Activated T-helper 2 cell treated with anti-CD3 and anti-CD28 coated beads, Interferon-gamma antibody, Interleukin-2, Interleukin-4, amounts not matched to agents 10 μg/mL and 5 μg/mL and 100 μg/mL, durations not matched to agents 14 hours and 24 hours and 36 hours (primary cell): ENCODE measurements at regions not wholly inside any gene's neighbourhood (a gene's known extent, or its start where the extent isn't known, plus 50 kb on each side); places are given as distances from the start of the nearest gene placed in this dataset.
"Not testable (repeated sequence)": the region's sequence is repeated elsewhere in the genome, so short reads cannot be mapped to it uniquely, and the experiment has no call there.

Experiments
- DNase-seq: peaks from one replicate; pipeline ENCODE4 v3.0.0; 2021; ENCODE audit warnings: low spot score
- H3K27ac Mint-ChIP-seq: one replicate; pipeline ENCODE4 v1.8.0; 2021; ENCODE audit warnings: mixed read lengths
- H3K27me3 Mint-ChIP-seq: one replicate; pipeline ENCODE4 v1.8.0; 2021; ENCODE audit warnings: low read depth, mixed read lengths
- H3K36me3 Mint-ChIP-seq: one replicate; pipeline ENCODE4 v1.8.0; 2021; ENCODE audit warnings: low read depth, mixed read lengths
- H3K4me1 Mint-ChIP-seq: one replicate; pipeline ENCODE4 v1.8.0; 2021; ENCODE audit warnings: low read depth, mixed read lengths
- H3K4me3 Mint-ChIP-seq: one replicate; pipeline ENCODE4 v1.8.0; 2021; ENCODE audit warnings: low read depth, mild to moderate bottlenecking, moderate library complexity, mixed read lengths
- H3K9me3 Mint-ChIP-seq: one replicate; pipeline ENCODE4 v1.8.0; 2021; ENCODE audit warnings: mixed read lengths
- intact Hi-C: fragments of 100-400 bp; cut with micrococcal nuclease; formaldehyde crosslinking; loops from one replicate; pipeline ENCODE4 v1.15.1; 2023

DNA sequence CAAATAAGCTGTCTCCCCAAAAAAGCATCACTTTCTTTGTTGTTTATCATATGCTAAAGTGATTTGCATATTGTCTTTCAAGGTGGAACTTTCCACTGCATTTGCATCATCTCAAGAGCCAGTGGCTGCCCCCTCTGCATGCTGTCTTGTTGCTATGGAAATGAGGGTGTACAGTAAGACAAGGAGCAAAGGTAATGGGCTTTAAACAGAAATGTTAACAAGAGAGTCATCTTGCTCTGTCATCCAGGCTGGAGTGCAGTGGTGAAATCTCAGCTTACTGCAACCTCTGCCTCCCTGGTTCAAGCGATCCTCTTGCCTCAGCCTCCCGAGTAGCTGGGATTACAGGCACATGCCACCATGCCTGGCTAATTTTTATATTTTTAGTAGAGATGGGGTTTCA, 159.2 kb downstream of the ENC1 start:
- peaks cover 11% of the 10 kb centered on the region for H3K27me3 Mint-ChIP-seq
- H3K27ac Mint-ChIP-seq, DNase-seq, H3K4me1 Mint-ChIP-seq, H3K9me3 Mint-ChIP-seq, intact Hi-C loops, H3K36me3 Mint-ChIP-seq, H3K4me3 Mint-ChIP-seq: not testable (repeated sequence)

DNA sequence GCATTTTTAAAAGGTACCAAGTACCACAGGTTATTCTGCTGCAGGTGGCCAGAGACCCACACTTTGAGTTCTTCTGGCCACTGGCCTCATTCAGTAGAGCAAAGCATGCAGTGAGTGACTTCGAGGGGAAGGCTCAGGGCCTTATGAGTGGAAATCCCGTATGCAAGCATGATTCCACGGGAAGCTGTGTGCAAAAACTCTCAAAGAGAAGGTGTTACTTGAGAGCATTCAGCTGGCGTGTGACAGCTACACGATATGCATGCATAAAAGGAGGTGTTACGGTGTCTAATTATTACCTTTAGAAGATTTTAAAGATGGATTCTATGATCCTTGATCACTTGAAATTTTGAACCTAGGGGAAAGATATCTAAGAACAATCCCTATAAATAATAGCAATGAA, 160.3 kb downstream of the ENC1 start:
- Mint-ChIP-seq H3K36me3 (no peaks in the 10 kb centered on the region), H3K4me1 (peaks cover 2% of the 10 kb centered on the region), H3K27me3 (peaks cover 13% of the 10 kb centered on the region), H3K4me3 (no peak overlapping the region), H3K9me3 (no peaks in the 10 kb centered on the region), H3K27ac (no peak overlapping the region)
- intact Hi-C loops = no loop called here
- no peak for DNase-seq

DNA sequence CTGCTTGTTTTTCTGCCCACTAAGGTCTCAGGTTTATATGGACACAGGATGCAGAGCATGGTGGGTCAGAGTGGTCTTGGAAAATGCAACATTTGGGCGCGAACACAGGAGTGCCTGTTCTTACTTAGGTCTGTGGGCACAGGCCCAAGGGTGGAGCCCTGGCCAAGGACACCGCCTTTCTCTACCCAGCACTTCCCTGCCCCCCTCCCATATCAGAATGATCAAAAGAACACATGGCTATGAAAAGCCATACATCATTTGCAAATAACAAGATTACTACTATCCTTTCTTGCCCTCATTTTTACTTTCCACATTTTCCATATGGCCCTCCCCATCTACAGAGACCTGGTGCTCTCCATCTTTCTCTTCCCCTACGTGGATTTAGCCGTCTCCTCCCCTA, 162.2 kb downstream of the ENC1 start:
- no peaks in the 10 kb centered on the region for H3K36me3 Mint-ChIP-seq
- no peak overlapping the region for H3K4me3 Mint-ChIP-seq
- H3K27me3 Mint-ChIP-seq = peaks cover 15% of the 10 kb centered on the region
- peaks cover 2% of the 10 kb centered on the region for H3K4me1 Mint-ChIP-seq
- no peak overlapping the region for H3K27ac Mint-ChIP-seq
- no peaks in the 10 kb centered on the region for H3K9me3 Mint-ChIP-seq
- DNase-seq = no peak
- intact Hi-C loops = no loop called here

DNA sequence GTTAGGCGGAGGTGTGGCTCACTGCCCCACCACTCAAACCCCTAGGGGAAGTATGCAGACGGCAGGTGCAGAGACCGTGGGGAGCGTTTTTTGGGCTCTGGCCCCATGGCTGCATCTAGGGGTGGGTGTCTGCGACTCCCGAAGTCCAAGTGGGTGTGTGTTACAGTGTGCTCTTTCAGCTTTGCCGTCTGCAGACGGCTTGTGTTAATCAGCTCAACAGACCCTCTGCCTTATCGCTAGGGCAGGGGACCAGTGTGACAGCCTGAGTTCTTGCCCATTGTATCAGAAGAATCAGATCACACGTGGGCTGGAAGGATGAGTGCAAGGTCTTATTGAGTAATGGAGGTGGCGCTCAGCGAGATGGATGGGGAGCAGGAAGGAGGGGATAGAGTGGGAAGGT, 162.8 kb downstream of the ENC1 start:
- no peaks in the 10 kb centered on the region for H3K36me3 Mint-ChIP-seq
- no peak for DNase-seq
- H3K9me3 Mint-ChIP-seq = no peaks in the 10 kb centered on the region
- peaks cover 2% of the 10 kb centered on the region for H3K4me1 Mint-ChIP-seq
- no peak overlapping the region for H3K4me3 Mint-ChIP-seq
- peaks cover 15% of the 10 kb centered on the region for H3K27me3 Mint-ChIP-seq
- intact Hi-C loops = no loop called here
- H3K27ac Mint-ChIP-seq = no peak overlapping the region

DNA sequence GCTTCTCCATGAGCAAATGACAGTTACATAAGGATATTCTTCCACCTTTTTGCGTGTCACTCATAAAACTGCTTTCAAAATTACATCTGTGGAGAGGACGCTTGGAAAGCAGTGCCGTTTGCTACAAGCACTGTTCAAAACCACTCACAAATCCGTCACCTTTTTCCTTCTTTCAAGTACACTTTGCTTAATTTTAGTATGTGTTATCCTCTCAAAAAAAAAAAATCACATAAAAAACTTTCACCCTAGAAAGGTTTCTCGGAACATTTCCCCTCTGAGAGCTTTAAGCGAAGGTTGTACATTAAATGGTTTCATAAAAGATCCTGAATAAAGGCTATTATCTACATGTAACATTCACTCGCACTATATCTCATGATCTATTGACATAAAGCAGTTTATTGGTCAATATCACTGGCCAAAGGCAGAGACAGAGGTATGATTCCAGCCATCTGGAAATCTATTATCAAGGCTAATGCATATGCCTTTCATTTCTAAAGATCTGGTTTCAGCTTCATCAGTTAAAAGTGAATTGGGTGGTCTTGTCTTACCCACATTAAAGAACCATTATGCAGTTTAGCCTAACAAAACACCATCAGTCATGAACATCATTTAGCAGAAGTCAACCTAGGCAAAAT, 163.6 kb downstream of the ENC1 start:
- Mint-ChIP-seq H3K27me3 (peaks cover 15% of the 10 kb centered on the region), H3K4me3 (no peak overlapping the region), H3K9me3 (no peaks in the 10 kb centered on the region), H3K36me3 (no peaks in the 10 kb centered on the region), H3K27ac (no peak overlapping the region), H3K4me1 (peaks cover 2% of the 10 kb centered on the region)
- DNase-seq = no peak
- intact Hi-C loops = no loop called here

DNA sequence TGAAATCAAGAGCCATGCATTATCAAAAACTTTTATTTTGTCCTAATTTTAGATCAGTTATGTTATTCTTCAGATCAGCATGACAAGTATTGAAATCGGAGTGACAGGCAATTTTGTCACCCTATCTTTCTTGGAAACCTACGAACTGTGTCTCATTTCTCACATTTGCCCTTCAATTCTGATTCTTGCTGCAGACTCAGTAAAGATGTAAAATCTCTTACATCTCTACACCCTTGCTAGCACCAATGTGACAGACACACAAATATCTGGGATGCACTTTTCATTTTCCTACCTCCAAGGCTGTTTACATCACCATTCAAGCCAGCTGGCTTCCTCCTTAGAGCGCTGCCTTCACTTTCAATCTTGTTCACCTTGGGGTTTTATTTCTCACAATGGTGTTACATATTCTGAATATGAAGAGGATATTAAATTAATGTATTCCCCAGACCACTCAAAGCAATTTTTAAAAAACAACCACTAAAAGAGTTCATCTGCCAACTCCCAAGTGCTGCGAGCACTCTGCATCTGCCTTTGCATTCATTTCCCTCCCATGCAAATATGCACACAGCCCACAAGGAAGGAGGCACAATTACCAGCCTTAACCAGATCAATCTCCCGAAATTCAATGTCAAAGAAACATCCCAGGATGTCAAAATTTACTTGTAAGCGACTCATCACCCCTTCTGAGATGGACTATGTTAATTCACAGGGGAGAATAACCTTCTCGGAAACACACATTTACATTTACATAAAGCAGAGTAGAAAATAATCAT, 164.3 kb downstream of the ENC1 start:
- H3K27ac Mint-ChIP-seq = no peak overlapping the region
- no peaks in the 10 kb centered on the region for H3K36me3 Mint-ChIP-seq
- intact Hi-C loops = no loop called here
- H3K4me3 Mint-ChIP-seq = no peak overlapping the region
- peaks cover 15% of the 10 kb centered on the region for H3K27me3 Mint-ChIP-seq
- no peak for DNase-seq
- peaks cover 2% of the 10 kb centered on the region for H3K4me1 Mint-ChIP-seq
- H3K9me3 Mint-ChIP-seq = no peaks in the 10 kb centered on the region

DNA sequence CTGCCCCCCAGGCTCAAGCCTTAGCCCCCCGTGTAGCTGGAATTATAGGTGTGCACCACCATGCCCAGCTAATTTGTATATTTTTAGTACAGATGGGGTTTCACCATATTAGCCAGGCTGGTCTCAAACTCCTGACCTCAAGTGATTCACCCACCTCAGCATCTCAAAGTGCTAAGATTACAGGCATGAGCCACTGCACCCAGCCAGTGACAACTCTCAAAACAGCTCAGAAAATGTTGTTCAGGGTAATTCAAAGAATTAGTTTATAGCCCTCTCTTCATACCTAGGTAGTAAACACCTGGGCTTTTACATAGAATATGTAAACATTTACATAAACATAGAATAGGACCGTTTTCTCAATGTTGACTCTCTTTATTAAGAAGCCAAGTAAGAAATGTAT, 168.7 kb downstream of the ENC1 start:
- DNase-seq = no peak
- Mint-ChIP-seq H3K36me3 (no peaks in the 10 kb centered on the region), H3K9me3 (no peaks in the 10 kb centered on the region), H3K27me3 (peaks cover 16% of the 10 kb centered on the region), H3K4me3 (no peak overlapping the region), H3K4me1 (peaks cover 2% of the 10 kb centered on the region), H3K27ac (no peak overlapping the region)
- intact Hi-C loops = no loop called here

DNA sequence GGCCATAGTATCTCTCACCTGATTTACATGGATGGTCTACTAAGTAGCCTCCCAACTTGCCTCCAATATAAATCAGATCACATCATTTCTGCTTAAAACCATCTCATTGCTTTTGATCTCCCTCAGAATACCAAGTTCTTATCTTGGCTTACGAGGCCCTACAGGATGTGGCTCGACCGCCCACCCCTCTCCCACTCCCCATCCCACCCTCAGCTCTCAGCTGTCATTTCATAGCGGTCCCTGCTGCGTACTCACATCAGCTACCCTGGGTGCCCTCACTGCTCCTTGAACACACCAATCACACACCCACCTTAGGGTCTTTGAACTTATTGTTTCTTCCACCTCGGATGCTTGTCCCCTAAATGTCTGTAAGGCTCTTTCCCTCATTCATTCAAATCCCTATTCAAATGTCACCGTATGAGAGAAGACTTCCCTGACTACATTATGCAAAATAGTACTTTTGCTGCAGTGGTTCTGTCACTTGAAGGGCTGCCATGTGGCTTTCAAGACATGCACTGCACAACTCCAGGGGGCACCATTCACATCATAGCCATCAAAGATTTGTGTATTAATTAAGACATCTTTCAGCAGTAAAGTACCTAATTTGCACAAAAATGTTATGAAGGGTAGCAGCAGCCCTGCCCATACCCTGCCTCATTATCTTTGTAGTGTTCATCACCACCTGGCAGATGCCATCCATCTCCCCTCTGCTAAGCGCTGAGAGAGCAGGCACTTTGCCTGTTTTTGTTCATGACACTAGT, 171.1 kb downstream of the ENC1 start:
- H3K27me3 Mint-ChIP-seq = peaks cover 9% of the 10 kb centered on the region
- no peak overlapping the region for H3K27ac Mint-ChIP-seq
- H3K9me3 Mint-ChIP-seq = no peaks in the 10 kb centered on the region
- no peak for DNase-seq
- intact Hi-C loops = no loop called here
- no peak overlapping the region for H3K4me3 Mint-ChIP-seq
- no peaks in the 10 kb centered on the region for H3K36me3 Mint-ChIP-seq
- H3K4me1 Mint-ChIP-seq = no peaks in the 10 kb centered on the region

DNA sequence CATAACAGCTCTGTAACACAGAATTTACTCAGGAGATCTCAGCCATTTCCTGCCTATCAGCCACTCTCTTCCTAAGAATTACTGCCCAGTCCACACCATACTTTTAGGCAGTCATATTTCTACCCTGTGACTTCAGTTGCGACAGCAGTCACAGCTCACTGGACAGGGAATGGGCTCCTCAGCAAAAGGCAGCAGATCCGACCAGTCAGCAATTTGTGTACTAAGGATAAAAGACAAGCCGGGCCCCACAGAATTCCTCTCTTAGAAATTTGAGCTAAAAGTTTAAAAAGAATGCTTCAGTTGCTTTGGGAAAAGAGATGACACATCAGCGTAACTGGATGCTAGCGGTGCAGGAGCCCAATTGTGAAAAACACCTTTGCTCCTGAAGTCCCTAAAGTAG, 172.1 kb downstream of the ENC1 start:
- peaks cover 9% of the 10 kb centered on the region for H3K27me3 Mint-ChIP-seq
- H3K9me3 Mint-ChIP-seq = no peaks in the 10 kb centered on the region
- no peaks in the 10 kb centered on the region for H3K36me3 Mint-ChIP-seq
- no peaks in the 10 kb centered on the region for H3K4me1 Mint-ChIP-seq
- H3K27ac Mint-ChIP-seq = no peak overlapping the region
- intact Hi-C loops = no loop called here
- DNase-seq = no peak
- H3K4me3 Mint-ChIP-seq = no peak overlapping the region

DNA sequence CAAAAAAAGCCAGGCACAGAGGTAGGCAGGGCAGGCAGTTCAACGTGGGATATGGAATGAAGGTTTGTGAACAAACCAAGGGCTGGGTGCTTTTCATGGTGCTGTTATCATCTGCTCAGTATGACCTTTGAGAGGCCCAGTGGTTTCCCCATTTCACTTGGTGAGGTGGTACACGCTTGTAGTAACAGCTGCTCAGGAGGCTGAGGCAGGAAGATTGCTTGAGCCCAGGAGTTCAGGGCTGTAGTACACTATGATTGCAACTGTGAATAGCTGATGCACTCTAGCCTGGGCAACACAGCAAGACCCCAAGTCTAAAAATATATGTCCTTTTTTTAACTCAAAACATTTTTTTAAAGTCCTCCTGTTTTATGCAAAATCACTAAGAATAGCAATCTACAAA, 174.8 kb downstream of the ENC1 start:
- DNase-seq = no peak
- intact Hi-C loops = no loop called here
- H3K4me1 Mint-ChIP-seq = no peaks in the 10 kb centered on the region
- no peaks in the 10 kb centered on the region for H3K9me3 Mint-ChIP-seq
- no peaks in the 10 kb centered on the region for H3K36me3 Mint-ChIP-seq
- no peak overlapping the region for H3K27ac Mint-ChIP-seq
- no peak overlapping the region for H3K4me3 Mint-ChIP-seq
- H3K27me3 Mint-ChIP-seq = peaks cover 13% of the 10 kb centered on the region

DNA sequence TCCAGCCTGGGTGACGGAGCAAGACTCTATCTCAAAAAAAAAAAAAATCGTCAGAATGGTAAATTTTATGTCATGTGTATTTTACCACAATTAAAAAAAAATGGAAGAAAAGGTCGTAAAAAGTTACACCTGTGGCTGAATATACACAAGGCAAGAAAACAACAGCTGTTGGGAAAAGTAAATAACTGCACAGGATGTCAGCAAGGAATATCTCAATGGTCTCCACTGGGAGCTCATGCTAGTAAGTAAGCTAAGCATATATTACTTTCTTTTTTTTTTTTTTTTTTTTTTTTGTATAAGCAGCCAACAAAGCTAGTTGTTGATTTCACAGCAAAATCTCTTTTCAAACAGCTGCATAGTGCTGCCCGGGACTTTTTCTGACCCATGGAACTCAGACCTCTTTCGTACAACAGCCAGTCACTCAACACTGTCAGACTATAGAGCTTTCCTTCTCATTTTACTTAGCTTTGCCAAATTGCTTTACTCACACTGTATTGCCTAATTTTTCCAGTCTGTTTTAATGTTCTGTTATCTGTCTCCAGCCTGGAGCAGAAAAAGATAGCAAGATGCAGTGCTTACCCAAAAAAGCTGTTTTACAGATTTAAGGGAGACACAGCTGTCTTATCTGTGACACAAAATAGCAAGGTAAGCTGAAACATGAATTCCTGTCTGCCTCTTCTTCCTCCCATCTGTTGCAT, 175.9 kb downstream of the ENC1 start:
- Mint-ChIP-seq H3K9me3 (no peaks in the 10 kb centered on the region), H3K4me3 (no peak overlapping the region), H3K4me1 (no peaks in the 10 kb centered on the region), H3K27me3 (peaks cover 10% of the 10 kb centered on the region), H3K27ac (no peak overlapping the region), H3K36me3 (no peaks in the 10 kb centered on the region)
- DNase-seq = no peak
- intact Hi-C loops = no loop called here

DNA sequence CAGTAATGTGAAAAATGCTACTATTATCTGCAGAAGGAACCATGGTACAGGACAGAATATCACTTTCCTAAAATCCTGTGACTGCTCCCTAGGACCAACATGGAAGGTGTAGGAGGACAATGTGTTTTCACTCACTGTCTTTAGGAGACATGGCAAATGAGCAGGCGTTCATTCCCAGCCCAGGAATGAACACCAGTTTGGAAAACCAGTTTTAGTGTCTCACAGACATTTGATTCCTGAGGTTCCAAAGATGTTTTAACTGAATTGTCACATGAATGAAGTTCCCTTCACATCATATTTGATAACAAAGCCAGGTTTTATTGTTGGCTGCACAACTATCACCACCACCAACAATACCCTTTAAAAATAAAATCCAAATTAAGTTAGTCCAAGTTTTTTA, 178.2 kb downstream of the ENC1 start:
- Mint-ChIP-seq H3K4me1 (no peaks in the 10 kb centered on the region), H3K36me3 (no peaks in the 10 kb centered on the region), H3K27ac (no peak overlapping the region), H3K4me3 (no peak overlapping the region), H3K9me3 (no peaks in the 10 kb centered on the region), H3K27me3 (peaks cover 8% of the 10 kb centered on the region)
- intact Hi-C loops = no loop called here
- no peak for DNase-seq

DNA sequence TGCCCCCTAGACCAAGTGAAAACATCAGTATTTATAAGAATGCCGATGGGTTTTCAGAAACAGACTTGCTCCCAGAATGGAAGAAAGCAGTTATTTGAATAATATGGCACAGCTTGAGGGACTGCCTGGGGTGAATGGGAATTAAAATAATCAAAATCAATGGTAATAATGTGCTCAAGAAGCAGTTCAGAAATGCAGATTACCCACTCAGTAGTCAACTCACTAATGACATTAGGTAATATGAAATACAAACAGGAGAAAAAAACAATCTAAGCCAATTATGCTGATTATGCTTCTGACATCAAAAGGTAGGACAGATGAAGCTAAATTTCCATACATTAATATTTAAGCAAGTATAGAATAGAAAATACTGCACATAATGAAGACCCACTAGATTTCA, 179.3 kb downstream of the ENC1 start:
- no peaks in the 10 kb centered on the region for H3K36me3 Mint-ChIP-seq
- H3K9me3 Mint-ChIP-seq = no peaks in the 10 kb centered on the region
- H3K4me3 Mint-ChIP-seq = no peak overlapping the region
- no peak for DNase-seq
- intact Hi-C loops = no loop called here
- no peaks in the 10 kb centered on the region for H3K4me1 Mint-ChIP-seq
- H3K27me3 Mint-ChIP-seq = peaks cover 11% of the 10 kb centered on the region
- no peak overlapping the region for H3K27ac Mint-ChIP-seq
